ENCODE measurements at regions not wholly inside any gene's neighbourhood (a gene's known extent, or its start where the extent isn't known, plus 50 kb on each side); places are given as distances from the start of the nearest gene placed in this dataset.
"Not testable (repeated sequence)": the region's sequence is repeated elsewhere in the genome, so short reads cannot be mapped to it uniquely, and the experiment has no call there.

DNA sequence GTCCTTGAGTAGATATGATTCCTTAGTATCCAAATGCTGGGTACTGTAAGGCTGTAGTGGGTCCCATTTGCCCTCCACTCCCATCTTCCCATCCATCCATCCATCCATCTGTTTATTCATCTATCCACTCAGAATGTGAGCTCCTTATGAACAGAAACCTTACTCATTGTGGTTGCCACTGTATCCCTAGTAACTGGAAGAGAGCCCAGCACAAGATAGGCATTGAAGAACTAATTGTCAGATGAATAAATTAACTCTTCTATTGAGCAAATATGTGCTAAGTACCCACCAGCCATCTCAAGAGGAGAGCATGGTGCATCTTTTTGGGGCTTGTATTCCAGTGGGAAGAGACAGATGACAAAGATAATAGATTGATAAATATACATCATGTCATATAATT, 86.4 kb upstream of the SEZ6L start:
- no peak for DNase-seq
- ATAC-seq = no peak
- intact Hi-C loops (cut with DNase I, micrococcal nuclease) = no loop called here

GRCh38 chr22:26086359-26086758, 82.9 kb upstream of the SEZ6L start:
- no peak for DNase-seq
- intact Hi-C loops (cut with DNase I, micrococcal nuclease) = no loop called here
- no peak for ATAC-seq

- DNase-seq = no peak
- intact Hi-C loops (cut with DNase I, micrococcal nuclease) = no loop called here
- no peak for ATAC-seq
Measured at GRCh38 chr22:26087816-26088215, 81.4 kb upstream of the SEZ6L start.

GRCh38 chr22:26090821-26091220, 78.4 kb upstream of the SEZ6L start:
- ATAC-seq (no peak), DNase-seq (no peak)
- intact Hi-C loops (cut with DNase I, micrococcal nuclease) = no loop called here

- intact Hi-C loops (cut with DNase I, micrococcal nuclease); ATAC-seq: not testable (repeated sequence)
Measured at GRCh38 chr22:26094497-26094896, 74.8 kb upstream of the SEZ6L start.

DNA sequence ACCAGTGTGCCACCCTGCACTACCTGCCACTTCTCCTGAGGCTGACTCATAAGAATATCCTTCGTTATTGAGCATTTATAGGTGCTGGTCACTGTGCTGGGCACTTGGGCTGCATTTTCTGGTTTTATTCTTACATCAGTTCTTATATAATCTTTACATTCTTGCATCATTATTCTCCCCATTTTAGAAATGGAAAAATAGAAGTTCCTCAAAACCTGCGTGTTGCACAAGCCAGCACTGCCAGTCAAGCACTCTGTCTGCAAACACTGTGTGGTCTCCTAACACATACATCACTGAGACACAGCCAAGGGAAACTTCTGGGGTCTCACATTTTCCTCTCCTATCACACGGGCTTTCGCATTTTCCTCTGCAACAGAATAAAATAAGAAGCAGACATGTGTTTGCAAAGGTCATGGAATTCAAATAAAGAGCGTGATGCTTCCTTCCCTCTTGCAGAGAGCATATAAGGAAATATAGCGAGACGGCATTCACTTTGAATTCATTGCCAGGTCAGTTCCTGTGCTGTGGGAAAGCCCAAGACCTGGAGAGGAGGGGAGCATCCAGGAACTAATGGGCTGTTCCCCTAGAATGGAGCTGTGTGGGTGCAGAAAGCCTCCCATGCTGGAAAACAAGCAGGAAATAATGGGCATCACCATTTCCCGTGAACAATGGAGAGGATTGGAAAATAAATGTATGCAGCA, 73.9 kb upstream of the SEZ6L start:
- peak in 1 of 2 donors; percentile 5 for DNase-seq
- intact Hi-C loops (cut with DNase I, micrococcal nuclease) = no loop called here
- ATAC-seq = peak; percentile 67

More at GRCh38 chr22:26094497-26094896, 74.8 kb upstream of the SEZ6L start:
- not testable (repeated sequence) for DNase-seq

GRCh38 chr22:26097411-26097810, 71.9 kb upstream of the SEZ6L start:
- intact Hi-C loops (cut with DNase I, micrococcal nuclease) = no loop called here
- DNase-seq (no peak), ATAC-seq (no peak)

- no peak for DNase-seq
- no peak for ATAC-seq
- intact Hi-C loops (cut with DNase I, micrococcal nuclease) = no loop called here
Measured at GRCh38 chr22:26097840-26098239, 71.4 kb upstream of the SEZ6L start.

GRCh38 chr22:26103023-26103422, 66.2 kb upstream of the SEZ6L start:
- ATAC-seq (no peak), DNase-seq (no peak)
- intact Hi-C loops (cut with DNase I, micrococcal nuclease) = no loop called here

DNA sequence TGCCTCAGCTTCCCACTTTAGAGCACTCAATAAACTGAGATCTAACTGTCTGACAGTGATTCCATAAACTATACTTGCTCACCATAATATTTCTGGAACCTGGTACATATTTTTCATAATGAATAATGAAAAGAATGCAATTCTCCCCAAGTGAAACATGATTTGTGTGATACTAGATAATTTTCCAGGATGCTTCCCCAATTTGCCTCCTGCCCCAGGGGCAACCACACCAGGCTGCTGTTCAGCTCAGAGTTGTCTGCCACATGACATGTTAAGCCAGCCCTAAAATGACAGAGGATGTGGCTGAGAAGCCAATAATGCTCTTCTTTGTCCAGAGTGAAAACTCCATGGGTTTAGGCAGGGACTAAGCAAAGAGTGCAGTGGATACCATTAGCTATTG, 62.9 kb upstream of the SEZ6L start:
- no peak for DNase-seq
- intact Hi-C loops (cut with DNase I, micrococcal nuclease) = no loop called here
- no peak for ATAC-seq

GRCh38 chr22:26109686-26110315, 59.5 kb upstream of the SEZ6L start:
- intact Hi-C loops (cut with DNase I, micrococcal nuclease) = no loop called here
- no peak for DNase-seq
- ATAC-seq = no peak

DNA sequence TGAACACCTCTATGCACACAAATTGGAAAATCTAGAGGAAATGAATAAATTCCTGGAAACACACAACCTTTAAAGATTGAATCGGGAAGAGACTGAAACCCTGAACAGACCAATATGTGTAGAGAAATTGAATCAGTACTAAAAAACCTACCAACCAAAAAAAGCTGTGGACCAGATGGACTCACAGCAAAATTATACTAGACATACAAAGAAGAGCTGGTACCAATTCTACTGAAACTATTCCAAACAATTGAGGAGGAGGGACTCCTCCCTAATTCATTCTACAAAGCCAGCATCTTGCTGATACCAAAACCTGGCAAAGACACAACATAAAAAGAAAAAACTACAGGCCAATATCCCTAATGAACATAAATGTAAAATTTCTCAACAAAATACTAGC, 54.4 kb upstream of the SEZ6L start:
- intact Hi-C loops (cut with DNase I, micrococcal nuclease) = no loop called here
- DNase-seq (no peak), ATAC-seq (no peak)

DNA sequence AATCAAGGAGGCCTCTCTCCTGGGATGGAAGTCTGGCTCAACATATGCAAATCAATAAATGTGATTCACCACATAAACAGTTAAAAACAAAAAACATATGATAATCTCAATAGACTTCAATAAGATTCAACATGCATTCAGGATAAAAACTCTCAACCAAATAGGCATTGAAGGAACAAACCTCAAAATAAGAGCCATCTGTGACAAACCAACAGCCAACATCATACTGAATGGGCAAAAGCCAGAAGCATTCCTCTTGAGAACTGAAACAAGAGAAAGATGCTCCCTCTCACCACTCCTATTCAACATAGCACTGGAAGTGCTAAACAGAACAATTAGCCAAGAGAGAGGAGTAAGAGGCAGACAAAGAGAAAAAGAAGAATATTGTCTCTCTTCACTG, 54.0 kb upstream of the SEZ6L start:
- intact Hi-C loops (cut with DNase I, micrococcal nuclease) = no loop called here
- ATAC-seq (no peak), DNase-seq (no peak)
